Activated CD8-positive, alpha-beta memory T cell treated with anti-CD3 and anti-CD28 coated beads for 24 hours (primary cell): ENCODE measurements at regions not wholly inside any gene's neighbourhood (a gene's known extent, or its start where the extent isn't known, plus 50 kb on each side); places are given as distances from the start of the nearest gene placed in this dataset.

Source experiments
- DNase-seq: peaks from one replicate; pipeline ENCODE4 v3.0.0-alpha.2; 2020

DNA sequence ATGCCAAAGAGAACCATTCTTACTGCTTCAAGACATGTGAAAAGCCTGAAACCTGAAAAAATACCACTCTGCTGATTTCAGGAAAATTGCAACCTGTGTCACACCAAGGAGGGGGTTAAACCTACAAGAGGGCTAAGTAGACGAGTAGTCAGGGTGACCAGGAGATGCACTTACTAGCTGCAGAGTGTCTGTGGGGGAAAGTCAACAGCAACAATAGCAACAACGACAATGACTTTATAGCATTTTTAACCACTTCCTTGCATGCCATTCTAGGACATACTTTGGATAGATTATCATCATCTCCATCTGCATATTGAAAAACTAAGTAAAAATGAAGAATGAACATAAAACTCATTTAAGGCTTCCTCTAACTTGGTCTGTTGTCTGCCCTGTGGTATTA lies 902.7 kb downstream of the BCL11B start:
- DNase-seq, result no peak

DNA sequence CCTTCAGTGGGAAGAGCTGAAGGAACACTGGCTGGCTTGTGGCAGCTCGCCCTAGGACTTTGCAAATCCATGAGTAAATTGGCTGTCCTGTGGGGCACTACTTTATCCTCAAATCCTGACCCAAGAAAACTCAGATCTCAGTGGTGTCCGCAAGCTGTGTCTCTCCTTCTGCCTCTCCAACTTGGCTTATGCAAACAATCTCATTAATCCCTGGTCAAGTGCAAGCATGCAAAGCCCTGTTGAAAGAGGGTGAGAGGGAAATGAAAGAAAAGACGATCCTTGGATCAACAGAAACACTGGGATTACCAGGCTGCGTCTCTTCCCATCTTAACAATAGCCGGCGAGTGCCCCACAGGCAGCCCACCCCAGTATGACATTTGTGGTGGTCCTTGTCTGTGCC lies 901.6 kb downstream of the BCL11B start:
- no peak for DNase-seq

DNA sequence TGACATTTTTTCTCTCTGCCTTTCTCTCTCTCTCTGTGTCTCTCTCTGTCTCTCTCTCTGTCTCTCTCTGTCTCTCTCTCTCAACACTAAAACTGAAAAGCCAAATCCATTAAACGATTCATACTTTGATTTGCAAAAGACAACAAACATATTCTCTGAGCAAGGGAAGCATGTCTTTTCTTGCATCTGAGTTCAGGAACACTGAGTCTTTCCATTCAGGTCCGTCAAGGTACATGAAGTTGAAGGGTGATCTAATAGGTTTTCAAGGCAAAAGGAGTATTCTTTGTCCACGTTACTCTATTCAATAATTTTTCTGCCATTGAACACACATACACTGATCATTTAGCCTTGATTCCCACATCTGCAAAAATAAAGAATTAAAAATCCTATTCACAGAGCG lies 900.9 kb downstream of the BCL11B start:
- no peak for DNase-seq

DNA sequence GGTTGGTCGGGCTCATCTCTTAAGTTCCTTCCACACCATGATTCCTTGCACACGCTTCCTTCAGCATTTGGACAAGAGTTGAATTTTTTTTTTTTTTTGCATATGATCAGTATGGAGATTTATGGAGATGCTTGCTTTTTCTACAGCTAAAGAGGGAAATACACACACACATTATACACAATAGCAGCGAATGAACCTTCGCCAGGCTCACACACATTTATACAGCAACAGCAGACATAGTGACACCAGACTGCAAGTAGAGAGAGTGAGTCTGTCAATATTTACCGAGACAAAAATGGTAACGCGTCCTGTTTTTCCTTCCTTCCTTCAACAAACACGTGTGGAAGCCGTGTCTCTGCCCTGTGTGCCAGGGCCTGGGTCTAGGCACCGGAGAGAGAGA lies 897.9 kb downstream of the BCL11B start:
- DNase-seq, result no peak

DNA sequence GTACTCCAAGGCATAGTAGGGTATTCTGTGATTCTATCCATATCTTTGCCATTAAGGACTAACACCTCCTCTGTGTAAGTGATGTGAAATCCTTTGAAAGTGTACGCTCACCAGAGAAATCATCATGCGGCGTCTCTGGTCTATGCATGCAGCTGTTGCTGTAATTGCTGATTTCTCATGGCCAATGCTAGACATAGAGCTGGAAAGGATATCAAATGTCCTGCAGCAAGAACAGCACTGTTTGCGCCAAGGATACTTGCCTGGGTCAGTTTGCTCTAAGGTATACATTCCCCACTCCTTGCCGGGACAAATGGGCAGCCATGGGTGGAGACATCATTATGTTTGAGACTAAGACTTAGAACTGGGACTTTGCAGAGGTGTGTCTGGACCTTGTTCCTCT lies 896.4 kb downstream of the BCL11B start:
- no peak for DNase-seq

DNA sequence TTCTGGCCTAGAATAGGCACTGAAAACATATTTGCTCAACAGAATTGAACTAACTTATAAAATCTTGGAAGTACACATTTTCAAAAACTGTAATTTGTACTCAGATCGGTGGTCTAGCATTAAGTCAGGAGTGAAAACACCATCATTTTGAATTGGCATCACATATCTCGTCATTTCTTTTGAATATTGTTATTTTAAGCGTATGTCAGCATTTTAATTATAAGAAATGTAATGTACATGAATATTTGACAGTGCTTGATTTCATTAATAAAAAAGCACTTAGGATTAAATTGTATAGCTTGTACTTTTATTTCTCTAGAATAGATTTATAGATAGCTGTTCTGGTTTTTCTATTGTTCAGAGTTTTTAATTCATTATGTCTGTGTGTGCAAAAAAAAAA lies 892.2 kb downstream of the BCL11B start:
- no peak for DNase-seq

DNA sequence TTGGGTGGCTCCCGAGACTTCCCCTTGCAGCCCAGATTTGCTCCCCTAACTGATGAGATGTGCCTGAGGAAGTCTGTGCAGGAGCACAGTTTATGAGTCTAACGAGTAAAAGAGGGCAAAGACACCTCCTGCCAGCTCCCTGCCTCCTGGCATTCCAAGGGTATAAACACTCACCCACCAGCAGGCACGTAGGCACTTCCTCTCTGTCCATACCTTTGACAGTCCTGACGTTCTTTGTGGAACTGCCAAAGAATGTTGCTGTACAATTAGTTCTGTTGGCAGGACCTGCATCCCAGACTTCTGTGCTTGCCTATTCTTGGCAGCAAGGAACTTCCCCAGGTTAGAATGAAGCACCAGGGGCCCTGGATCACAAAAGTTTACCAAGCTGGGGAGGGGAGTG lies 889.3 kb downstream of the BCL11B start:
- no peak for DNase-seq

DNA sequence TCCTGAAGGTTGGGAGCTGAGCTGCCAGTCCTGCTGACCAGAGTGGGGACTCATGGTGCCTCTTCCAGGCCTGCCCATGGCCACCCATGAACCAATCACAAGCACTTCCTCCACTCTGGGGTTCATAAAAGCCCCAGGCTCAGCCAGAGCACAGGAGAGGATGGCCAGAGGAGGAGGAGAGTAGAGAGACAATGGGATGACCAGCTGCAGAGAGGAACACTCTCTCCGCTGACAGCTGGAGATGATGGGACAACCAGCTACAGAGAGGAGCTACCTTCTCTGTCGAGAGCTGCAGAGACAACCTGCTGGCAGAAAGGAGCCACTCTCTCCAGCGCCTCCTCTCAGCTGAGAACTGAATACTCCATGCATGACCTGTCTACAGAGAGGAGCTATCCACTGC lies 886.1 kb downstream of the BCL11B start:
- DNase-seq, result no peak

DNA sequence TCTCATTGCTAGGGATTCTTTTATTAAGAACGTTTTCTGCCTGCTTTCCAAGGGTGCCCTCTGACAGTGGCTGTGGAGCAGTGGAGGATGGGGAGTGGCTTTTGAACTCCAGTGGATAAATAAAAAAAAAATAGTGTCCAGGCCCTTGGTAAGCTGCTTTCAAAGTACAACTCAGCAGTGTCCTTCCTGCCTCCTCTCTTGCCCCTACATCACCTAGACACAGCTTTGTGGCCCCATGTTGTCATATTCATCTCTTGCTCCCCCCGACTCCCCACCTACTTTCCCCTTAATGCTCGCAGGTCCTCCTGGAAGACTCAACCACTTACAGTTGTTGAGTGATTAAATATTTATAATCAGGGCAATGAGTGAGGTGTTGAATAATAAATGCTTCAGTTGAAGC lies 880.9 kb downstream of the BCL11B start:
- DNase-seq, result no peak

DNA sequence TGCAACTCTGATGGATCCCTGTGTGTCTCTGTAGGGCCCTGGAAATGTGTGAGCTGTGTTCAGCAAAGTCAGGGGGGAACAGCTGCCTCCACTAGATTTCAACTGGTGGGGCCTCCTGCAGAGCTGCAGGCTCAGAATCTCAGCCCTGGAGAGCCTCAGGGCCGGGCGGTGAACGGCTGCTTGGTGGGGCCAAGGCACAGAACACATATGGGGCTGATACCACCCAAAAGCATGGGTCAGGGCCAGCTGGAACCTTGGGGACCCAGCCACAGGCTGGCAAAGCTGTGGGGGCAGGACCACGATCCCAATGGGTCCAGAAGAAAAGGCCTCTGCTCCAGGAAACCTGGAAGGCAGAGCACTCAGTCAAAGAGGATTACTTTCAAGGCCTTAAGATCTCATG lies 878.5 kb downstream of the BCL11B start:
- no peak for DNase-seq

DNA sequence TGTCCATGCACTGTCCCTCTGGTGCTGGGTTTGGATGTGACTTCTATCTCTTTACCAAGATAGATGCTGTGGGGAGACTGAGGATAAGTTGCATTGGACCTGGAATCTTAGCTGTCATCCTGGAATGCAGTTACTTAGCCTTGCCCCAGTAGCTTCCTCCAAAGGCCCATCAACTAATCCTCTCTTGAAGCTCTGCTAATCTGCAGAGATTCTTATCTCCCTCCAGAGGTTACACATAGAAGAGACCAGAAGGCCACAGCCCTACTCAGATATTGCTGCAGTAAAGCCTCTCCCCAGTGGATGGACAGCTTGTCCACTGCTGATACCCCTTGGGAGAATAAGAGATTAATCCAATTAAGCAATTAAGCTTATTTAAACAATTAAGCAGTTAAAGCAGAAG lies 867.2 kb downstream of the BCL11B start:
- no peak for DNase-seq

DNA sequence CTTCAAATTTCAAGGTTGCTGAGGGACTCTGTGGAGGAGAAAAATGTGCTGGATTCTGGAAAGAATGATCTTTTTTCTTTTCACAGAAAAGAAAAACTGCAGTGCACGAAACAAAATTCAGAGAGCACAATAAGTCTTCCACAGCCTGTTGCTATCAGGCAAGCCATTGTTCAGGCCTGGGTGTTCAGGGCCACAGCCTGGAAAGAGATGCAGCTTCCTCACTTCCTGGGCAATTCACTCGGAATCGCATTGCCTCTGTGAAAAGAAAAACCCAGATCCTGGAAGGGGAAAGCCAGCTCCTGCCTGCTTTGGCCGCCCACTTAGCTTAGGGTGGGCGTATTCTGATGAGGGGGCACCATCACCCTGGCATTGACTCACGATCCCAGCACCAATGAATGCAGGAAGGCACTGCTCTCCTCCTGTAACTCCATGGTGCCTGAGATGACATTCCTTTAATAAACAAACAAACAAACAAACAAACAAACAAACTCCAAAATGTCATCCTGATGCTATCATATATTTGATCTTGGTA lies 863.9 kb downstream of the BCL11B start:
- DNase-seq, result no peak

DNA sequence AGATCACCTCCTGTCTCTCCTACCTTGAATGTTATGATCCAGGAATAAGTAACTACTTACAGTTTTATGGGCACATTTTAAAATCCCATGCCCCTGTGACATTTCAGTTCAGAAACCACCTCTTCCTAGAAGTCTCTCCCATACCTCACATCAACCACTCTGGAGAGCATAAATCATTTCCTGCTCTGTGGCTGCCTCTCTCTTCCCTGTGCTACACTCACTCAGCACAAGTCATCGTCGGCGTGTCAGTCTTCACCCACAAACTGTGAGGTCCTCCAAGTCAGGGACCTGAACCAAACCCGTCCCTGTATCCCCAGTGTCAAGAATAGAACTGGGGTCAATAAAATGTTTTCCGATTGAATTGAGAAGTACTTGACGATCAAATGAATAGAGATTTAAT lies 863.3 kb downstream of the BCL11B start:
- no peak for DNase-seq

DNA sequence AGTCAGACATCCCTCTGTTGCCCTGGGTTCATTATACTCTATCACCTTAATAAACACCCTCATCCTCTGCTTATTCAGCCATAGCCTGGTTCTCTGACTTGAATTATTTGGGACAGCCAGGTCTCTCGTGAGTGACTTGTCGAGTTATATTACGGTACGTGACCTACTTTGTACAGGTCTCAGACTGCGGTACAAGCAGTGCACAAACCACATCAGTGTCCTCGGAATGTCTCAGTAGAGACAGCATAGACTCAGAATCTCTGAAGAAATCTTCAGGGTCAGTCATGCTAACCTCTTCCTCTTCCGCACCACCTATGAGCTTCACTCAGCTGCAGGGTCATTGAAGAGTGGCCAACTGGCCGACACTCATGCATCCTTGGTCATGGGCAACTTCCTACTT lies 860.8 kb downstream of the BCL11B start:
- DNase-seq, result no peak

DNA sequence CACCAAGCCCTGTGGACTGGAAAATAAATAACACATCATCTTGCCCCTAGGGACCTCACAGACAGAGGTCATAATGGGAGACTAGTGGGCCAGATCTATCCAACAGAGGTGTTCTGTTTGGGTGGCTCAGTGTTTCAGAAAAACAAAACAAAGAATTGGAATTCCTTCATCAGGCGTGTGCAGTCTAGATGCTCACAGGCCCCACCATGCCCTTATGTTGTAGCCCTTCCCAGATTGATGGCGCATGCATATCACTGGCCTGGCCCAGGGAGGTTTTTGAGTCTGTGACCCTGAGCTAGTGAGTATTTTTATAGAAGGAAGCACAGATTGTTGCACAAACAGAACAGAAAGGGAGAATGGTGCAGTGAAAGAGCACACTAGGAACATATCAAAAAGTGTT lies 859.6 kb downstream of the BCL11B start:
- no peak for DNase-seq

DNA sequence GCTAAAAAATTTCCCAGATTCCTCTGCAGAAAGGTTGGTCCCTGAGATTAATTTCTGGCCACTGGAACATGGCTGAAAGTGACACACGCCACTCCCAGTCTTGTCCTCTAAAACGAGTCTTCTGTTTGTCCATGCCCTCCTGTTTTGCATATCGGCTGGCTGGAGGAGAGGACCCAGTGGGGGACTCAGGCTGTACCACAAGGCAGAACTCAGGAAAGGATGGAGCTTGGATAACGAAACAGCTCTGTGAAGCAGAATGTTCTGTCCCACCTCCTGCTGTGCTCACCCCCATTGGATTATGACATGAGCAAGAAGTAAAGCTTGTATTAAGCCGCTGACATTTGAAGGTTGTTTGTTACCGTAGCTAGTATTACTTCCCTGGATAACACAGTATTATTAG lies 856.2 kb downstream of the BCL11B start:
- no peak for DNase-seq

DNA sequence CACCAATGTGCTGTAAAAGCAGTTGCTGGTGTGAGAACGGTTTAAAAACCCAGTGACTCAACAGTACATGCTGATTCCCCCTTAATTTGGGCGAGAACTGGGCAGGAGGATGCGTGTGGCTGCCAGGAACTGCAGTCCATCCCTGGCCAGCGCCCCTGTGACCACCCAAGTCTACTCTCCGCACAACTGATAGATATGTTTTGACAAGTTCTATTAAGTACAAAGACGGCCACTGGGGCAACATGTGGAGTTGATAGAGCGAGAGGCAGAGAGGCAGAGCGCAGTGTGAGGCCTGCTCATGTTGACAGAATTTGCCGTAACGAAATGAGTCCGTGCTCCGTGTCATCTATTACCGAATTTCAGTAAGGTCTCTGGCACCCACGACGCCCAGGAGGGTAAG lies 855.0 kb downstream of the BCL11B start:
- DNase-seq, result no peak

DNA sequence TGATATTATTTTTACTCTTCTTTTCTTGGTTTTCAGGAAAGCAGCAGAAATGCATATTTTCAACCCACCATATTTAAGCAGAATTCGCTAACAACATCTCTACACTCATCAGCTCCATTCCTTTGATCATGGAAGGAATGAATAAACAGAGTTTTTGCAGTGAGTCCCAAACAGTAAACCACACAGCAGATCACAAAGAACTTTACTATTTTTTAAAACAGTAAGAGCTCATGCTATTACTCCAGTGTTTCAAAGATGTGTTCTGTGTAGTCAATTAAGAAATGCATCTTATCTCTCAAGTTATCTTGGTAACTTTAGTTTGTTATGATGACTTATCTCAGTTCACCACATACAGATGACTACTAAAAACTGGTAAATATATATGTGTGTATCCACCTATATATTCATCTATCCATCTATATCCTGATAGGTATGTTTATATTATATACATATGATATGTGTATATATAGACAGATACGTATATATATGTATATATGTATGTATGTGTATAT lies 843.5 kb downstream of the BCL11B start:
- DNase-seq, result no peak

DNA sequence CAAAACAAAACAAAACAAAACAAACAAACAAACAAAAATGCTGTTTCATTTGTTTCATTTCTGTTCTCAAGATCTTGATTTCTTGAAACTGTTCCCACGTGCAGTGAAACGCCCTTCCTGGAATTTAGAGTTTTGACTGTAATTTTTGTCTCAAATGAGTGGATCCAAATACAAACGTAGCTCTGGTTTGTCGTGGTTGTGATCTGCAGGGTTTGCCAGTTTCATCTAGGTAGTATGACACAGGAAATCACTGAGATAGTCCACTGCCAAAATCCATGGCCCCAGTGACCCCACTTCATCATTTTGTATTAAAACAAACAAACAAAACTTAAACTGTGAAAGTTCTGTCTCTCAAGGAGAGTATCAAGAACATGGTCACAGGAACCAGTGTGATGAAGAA lies 838.6 kb downstream of the BCL11B start:
- DNase-seq, result no peak

DNA sequence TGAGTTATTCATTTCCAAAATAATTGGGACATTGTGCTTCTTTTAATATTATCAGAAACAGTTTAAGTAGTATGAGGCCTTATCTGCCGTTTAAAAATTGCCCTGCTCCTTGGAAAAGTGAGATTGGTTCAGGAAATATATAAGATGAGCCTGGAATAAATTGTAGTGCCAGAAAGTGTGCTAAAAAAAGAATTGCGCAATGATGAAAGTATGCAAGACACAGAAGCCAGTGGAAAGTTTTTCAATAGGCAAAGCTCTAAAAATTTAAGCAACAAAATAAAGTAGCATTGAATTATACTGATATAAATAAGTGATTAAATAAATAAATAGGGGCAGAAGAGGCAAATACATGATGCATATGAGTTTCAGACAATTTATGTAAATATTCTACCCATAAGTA lies 834.9 kb downstream of the BCL11B start:
- no peak for DNase-seq

DNA sequence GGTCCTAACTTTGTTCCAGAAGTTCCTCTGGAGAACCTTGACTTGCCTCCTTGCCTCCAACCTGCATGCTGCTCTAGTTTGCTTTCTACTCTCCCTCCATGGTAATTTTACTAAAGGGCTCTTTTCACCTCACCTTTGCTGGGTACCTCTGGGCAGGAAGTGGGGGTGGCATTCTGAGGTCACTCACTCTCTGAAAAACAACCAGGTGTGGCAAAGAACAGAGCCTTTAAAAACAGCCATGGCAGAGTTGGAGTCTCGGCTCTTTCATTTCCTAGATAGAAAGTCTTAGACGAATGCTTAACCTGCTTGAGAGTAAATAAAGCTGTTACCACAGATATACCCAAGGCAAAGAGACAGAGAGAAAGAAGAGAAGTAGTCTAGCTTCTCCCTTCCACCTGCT lies 827.9 kb downstream of the BCL11B start:
- no peak for DNase-seq

DNA sequence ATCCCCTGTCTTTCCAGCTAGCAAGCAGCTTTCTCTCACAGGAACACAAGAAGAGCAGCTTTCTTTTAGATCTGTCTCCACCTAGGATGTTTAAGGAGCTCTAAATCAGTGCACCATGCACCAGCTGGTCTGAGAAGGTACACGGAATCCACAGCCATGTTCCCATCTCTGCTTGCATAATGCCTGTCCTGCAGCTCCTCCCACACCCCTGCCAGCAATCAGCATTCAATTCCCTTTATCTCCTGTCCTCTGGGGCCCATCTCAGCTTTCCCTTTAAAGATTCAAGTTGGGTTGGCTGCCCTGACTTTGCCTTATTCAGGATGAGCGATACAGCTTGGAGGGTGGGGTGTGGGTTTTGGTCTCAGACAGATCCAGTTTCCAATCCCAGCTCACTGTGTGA lies 826.3 kb downstream of the BCL11B start:
- DNase-seq, result no peak

DNA sequence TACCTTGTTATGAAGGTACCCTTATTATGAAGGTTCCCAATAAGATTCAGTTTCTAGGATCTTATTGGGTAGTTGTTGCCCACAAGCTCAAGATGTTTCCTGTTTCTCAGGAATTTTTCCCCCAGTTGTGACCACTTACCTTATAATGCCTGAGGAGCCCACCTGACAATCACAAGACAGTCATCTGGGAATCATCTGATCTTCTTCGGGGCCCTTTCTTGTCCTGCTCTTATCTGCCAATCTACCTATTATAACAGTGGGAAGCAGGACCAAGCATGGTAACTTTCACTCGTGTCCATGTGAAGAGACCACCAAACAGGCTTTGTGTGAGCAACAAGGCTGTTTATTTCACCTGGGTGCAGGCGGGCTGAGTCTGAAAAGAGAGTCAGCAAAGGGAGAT lies 825.5 kb downstream of the BCL11B start:
- no peak for DNase-seq

DNA sequence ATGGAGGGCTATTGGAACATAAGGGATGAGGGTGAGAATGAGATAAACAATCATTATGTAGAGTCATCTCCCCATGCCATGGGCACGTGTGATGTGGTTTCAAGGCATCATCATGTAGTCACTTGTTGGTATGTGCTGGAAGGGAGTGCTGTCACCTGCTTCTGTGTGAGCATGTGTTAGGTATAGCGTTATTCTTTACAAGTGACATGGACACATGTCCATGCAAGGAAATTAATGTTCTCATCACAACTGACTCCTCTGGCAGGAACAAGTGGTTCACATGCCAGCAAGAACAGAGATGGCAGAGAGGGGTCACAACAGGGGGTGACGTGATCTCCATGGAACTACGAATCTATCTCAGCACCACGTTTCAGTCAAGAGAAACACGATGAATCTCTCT lies 815.8 kb downstream of the BCL11B start:
- no peak for DNase-seq

DNA sequence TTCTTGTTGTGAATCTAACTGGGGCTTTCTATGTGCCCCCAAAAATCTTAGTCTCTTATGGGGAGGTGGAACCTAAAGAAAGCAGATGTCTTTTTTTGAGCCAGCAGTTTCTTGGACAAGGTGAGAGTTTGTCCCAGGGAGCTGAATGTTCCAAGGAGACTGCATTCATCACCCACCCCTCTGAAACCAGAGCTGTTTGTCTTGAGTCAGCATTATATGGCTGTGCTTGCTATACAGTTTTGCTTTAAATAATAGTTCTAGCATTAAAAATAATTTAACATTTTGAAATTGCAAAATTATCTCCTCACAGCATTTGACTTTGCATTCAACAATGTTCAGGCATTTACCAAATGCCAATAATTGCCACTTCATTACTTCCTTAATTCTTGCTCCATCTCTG lies 813.3 kb downstream of the BCL11B start:
- no peak for DNase-seq

DNA sequence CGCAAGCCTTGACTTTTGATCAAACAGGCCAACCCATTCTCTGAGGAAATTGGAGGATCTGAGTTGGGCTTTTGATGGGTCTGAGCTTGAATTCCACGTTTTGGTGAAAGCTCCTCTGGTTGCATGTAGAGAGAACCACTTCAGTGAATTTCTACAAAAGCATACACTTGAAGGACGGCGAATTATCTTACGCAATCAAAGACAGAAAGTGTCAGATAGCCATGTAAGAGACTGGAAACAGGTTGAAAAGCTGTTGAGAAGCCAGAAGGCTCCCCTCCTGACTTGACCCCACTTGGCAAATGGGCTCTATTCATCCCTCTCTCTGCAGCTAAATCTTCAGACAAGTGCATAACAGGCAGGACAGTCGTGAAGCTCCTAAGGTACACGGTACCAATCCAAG lies 809.1 kb downstream of the BCL11B start:
- DNase-seq, result no peak
